Upper lobe of left lung (tissue), 4 donors: ENCODE measurements at regions not wholly inside any gene's neighbourhood (a gene's known extent, or its start where the extent isn't known, plus 50 kb on each side); places are given as distances from the start of the nearest gene placed in this dataset.

ENCODE experiments used
- CTCF ChIP-seq, 6 experiments: fragments of 450-650 bp in 4 of 6; fragments of 200-600 bp in 2 of 6; sonication (generic) in 2 of 6; IDR thresholded peaks; one replicate each; pipeline ENCODE4 v1.5.1; 2016 to 2019; ENCODE audit warnings: antibody characterized with exemption in 6 of 6
- POLR2AphosphoS5 ChIP-seq, 2 donors: sonication (generic); formaldehyde crosslinking; IDR thresholded peaks; one replicate each; pipeline ENCODE4 v1.5.1; 2017; ENCODE audit warnings: antibody characterized with exemption in 2 of 2

GRCh38 chr11:122268601-122269130 lies 152.7 kb upstream of the BLID start:
- TF ChIP-seq CTCF (IDR thresholded peaks at IDR 0.05) (no peak), POLR2AphosphoS5 (IDR thresholded peaks at IDR 0.05) (no peak)
